ENCODE measurements at regions not wholly inside any gene's neighbourhood (a gene's known extent, or its start where the extent isn't known, plus 50 kb on each side); places are given as distances from the start of the nearest gene placed in this dataset.

DNA sequence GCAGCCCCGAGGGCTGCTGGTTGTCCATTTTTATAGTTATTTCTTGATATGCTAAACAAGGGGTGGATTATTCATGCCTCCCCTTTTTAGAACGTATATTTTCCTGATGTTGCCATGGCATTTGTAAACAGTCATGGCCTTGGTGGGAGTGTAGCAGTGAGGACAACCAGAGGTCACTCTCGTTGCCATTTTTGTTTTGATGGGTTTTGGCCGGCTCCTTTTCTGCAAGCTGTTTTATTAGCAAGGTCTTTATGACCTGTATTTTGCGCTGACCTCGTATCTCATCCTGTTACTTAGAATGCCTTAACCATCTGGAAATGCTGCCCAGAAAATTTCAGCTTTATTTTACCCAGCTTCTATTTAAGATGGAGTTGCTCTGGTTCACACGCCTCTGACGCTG is 825.8 kb upstream of the CDH2 start:
- TF ChIP-seq NRF1 (conservative IDR thresholded peaks at IDR 0.05; ENCODE audit: low read depth, low read length), result no peak
- no peak for TF ChIP-seq FOXK2 (IDR thresholded peaks at IDR 0.05)
- no peak for TF ChIP-seq CTCF (IDR thresholded peaks at IDR 0.05 in 2 of 3, conservative IDR thresholded peaks at IDR 0.05 in 1 of 3; ENCODE audit: control insufficient read depth in 2 of 3, extremely low read depth in 1 of 3, insufficient read depth in 1 of 3, low read depth in 3 of 3, low read length in 3 of 3)
- no peak for TF ChIP-seq KDM1A (IDR thresholded peaks at IDR 0.05; ENCODE audit: borderline replicate concordance)
- TF ChIP-seq MXI1 (IDR thresholded peaks at IDR 0.05; ENCODE audit: low read depth, low read length), result no peak
- TF ChIP-seq, protein P1, sequence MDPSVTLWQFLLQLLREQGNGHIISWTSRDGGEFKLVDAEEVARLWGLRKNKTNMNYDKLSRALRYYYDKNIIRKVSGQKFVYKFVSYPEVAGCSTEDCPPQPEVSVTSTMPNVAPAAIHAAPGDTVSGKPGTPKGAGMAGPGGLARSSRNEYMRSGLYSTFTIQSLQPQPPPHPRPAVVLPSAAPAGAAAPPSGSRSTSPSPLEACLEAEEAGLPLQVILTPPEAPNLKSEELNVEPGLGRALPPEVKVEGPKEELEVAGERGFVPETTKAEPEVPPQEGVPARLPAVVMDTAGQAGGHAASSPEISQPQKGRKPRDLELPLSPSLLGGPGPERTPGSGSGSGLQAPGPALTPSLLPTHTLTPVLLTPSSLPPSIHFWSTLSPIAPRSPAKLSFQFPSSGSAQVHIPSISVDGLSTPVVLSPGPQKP (IDR thresholded peaks at IDR 0.05; ENCODE audit: low read depth, low read length), result no peak
- no peak for TF ChIP-seq EZH2 (IDR thresholded peaks at IDR 0.05; ENCODE audit: borderline replicate concordance, control insufficient read depth, low read depth, low read length)
- TF ChIP-seq ETV6 (conservative IDR thresholded peaks at IDR 0.05 in 1 of 2, IDR thresholded peaks at IDR 0.05 in 1 of 2; ENCODE audit: borderline replicate concordance in 1 of 2, low read depth in 1 of 2), result no peak
